Activated T-cell treated with anti-CD3 and anti-CD28 coated beads, Interleukin-2, amount 50 U/mL, for 24 hours (primary cell): ENCODE measurements at regions not wholly inside any gene's neighbourhood (a gene's known extent, or its start where the extent isn't known, plus 50 kb on each side); places are given as distances from the start of the nearest gene placed in this dataset.

Source experiments
- DNase-seq: peaks from one replicate; pipeline ENCODE4 v3.0.0-alpha.2; 2020
- H3K27ac Mint-ChIP-seq: 2 replicates; pipeline ENCODE4 v1.8.0; 2020; ENCODE audit warnings: mild to moderate bottlenecking, mixed read lengths
- H3K27me3 Mint-ChIP-seq: 2 replicates; pipeline ENCODE4 v1.8.0; 2020; ENCODE audit warnings: mixed read lengths
- H3K36me3 Mint-ChIP-seq: 2 replicates; pipeline ENCODE4 v1.8.0; 2020; ENCODE audit warnings: low read depth, mixed read lengths
- H3K4me1 Mint-ChIP-seq: 2 replicates; pipeline ENCODE4 v1.8.0; 2020; ENCODE audit warnings: low read depth, mixed read lengths
- H3K4me3 Mint-ChIP-seq: 2 replicates; pipeline ENCODE4 v1.8.0; 2020; ENCODE audit warnings: mild to moderate bottlenecking, moderate library complexity, mixed read lengths
- H3K9me3 Mint-ChIP-seq: 2 replicates; pipeline ENCODE4 v1.8.0; 2020; ENCODE audit warnings: mixed read lengths

DNA sequence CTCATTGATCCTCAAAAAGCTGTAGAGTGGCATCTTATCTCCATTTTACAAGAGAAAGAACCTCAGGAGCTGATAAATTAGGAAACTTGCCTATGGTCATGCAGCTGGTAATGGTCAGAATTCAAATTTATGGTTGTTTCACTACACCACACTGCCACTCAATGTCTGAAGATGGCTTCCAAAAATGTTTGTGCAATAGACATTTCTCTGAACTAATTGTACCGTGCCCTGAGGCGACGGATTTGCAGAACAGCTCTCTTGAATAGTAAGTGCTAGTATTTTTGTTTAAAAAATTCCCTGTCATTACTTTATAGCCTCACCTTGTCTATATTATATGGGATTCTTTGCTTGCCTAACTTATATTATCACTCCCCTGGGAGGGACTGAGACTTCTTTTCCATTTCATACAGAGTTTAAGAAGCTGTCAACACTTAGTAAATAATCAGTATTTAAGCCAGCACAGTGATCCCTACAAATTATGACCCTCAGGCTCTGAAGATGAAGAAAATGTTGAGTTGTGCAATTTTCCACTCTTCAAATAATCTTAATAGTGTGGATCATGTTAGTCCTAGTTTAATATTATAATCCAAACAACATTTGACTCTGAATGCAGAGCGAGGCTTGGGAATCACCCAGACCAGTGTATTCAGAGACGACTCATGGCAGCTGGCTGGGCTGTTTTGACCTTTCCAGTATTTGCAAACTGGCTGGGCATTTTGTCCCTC, 346.6 kb downstream of the PTEN start:
- no peak overlapping the region for H3K4me3 Mint-ChIP-seq
- no peaks in the 10 kb centered on the region for H3K9me3 Mint-ChIP-seq
- no peak overlapping the region for H3K27ac Mint-ChIP-seq
- no peaks in the 10 kb centered on the region for H3K27me3 Mint-ChIP-seq
- DNase-seq, result no peak
- peaks cover 6% of the 10 kb centered on the region for H3K4me1 Mint-ChIP-seq
- H3K36me3 Mint-ChIP-seq, result no peaks in the 10 kb centered on the region

DNA sequence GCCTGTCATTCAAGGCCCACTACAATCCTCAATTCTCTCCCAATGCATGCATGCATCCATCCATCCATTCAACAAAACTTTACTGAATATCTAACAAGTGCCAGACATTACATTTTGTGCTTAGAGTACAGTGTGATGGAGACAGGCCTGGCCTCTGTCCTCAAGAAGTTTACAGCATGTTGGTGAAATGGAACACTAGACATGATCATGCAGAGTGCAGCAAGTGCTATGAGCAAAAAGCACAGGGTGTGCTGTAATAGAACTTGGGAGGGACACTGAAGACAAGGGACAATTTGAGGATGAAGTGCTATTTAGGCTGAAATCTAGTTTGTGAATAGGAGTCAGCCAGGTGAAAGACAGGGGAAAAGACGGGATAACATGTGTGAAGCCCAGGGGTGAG, 347.8 kb downstream of the PTEN start:
- Mint-ChIP-seq H3K4me1 (peaks cover 6% of the 10 kb centered on the region), H3K36me3 (no peaks in the 10 kb centered on the region), H3K9me3 (no peaks in the 10 kb centered on the region), H3K27me3 (no peaks in the 10 kb centered on the region), H3K27ac (no peak overlapping the region), H3K4me3 (no peak overlapping the region)
- no peak for DNase-seq

DNA sequence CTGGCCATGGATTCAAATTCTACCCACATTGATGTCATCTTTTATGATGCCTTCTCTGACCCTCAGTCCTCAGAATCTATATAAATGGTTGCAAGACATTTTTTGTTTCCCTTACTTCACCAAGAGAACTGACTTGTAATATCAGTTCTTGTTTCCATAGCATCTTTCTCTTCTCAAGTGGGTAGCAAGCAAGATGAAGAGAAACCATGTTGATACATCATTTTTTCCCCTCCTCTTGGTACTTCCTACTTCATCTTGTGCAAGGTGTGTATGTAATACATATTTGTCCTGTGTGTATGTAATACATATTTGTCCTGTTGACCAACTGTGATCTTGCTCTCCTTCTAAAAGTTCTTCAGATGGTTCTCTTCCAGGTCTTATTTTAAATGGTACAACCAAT, 348.6 kb downstream of the PTEN start:
- H3K4me3 Mint-ChIP-seq, result no peak overlapping the region
- no peaks in the 10 kb centered on the region for H3K9me3 Mint-ChIP-seq
- no peaks in the 10 kb centered on the region for H3K36me3 Mint-ChIP-seq
- DNase-seq, result no peak
- H3K27me3 Mint-ChIP-seq, result no peaks in the 10 kb centered on the region
- peaks cover 6% of the 10 kb centered on the region for H3K4me1 Mint-ChIP-seq
- H3K27ac Mint-ChIP-seq, result no peak overlapping the region

DNA sequence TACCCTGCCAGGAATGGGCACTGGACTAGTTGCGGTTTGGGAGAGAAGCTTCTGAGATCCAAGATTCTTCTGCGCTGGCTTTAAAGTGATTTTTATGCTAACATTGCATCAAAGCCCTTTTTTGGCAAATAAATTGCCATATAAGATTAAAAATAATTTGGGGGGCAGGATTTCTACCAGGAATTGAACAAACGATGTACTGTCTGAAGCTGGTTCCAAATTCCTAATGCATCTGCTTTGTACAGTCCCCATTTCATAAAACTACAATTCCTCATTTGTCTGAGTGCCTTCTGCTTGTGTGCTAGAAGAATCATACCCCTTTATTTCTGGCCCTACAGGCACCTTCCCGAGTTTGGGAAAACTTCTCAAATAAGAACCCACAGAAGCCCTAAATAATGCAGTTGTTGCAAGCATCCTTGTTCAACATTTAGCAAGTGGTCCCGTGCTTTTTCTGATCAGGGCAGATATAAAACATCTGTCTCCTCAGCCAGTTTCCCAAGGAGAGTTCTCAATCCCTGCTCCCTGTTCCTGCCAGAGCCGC, 349.7 kb downstream of the PTEN start:
- Mint-ChIP-seq H3K4me3 (no peak overlapping the region), H3K27me3 (no peaks in the 10 kb centered on the region), H3K9me3 (no peaks in the 10 kb centered on the region), H3K27ac (no peak overlapping the region), H3K36me3 (no peaks in the 10 kb centered on the region), H3K4me1 (peaks cover 6% of the 10 kb centered on the region)
- no peak for DNase-seq

DNA sequence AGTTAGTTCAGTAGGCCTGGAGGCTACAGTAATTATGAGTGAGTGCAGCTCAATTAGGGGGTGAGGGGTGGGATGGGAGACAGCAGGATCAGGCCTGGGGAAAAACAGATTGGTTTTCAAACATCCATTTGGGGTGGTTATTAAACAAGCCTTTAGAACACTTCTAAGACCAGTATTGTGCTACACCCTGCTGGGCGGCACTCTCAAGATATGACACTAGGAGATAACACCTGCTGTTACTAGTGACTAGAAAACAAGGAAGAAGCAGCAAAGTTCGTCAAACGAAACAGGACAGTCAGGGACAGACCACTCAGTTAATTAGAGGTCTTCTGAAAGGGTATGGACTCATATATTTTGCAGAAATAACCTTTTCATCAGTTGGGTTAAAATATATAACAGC, 353.6 kb downstream of the PTEN start:
- H3K27me3 Mint-ChIP-seq, result no peaks in the 10 kb centered on the region

DNA sequence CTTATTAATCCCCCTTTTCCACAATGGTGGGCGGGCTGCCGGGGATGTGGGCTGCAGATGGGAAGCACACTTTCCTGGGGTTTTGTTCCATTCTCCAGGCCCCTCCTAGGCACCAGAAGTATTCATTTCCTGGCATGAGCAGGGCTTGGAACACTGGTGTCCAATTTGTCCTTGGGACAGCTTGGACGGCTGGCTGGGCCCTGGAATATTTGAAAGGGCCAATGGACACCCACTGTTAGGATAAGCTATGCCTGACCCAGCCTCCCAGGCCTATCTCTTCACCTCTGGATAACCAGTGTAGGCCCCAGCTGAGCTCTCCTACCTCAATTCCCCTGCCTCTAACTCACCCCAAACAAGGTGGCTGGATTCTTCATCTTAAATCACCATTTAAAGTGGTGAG, 354.9 kb downstream of the PTEN start:
- no peak overlapping the region for H3K4me3 Mint-ChIP-seq
- no peaks in the 10 kb centered on the region for H3K36me3 Mint-ChIP-seq
- H3K4me1 Mint-ChIP-seq, result no peaks in the 10 kb centered on the region
- H3K27me3 Mint-ChIP-seq, result no peaks in the 10 kb centered on the region
- H3K9me3 Mint-ChIP-seq, result no peaks in the 10 kb centered on the region
- no peak for DNase-seq
- H3K27ac Mint-ChIP-seq, result no peak overlapping the region

More for the DNA sequence above, 353.6 kb downstream of the PTEN start:
- Mint-ChIP-seq H3K27ac (no peak overlapping the region), H3K4me1 (peaks cover 3% of the 10 kb centered on the region), H3K4me3 (no peak overlapping the region), H3K36me3 (no peaks in the 10 kb centered on the region), H3K9me3 (no peaks in the 10 kb centered on the region)
- no peak for DNase-seq

DNA sequence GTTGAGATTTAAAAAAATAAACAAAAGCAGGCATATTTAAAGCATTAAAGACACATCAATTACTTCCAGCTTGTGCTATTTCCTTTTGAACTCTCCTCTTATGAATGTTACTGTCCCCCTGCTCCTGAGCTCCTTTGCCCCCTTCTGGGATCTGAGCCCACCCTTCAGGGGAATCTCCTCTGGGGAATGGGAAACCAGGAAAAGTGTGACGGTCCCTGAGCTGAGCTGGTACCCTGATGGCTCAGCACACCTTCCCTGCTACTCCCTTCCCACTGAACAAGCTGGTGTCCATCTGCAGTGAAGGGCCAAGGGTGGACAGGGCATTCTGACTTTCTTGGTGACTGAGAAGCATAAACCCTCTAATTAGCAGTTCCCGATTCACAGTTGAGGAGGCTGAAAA, 356.3 kb downstream of the PTEN start:
- Mint-ChIP-seq H3K4me1 (no peaks in the 10 kb centered on the region), H3K4me3 (no peak overlapping the region), H3K27ac (no peak overlapping the region), H3K36me3 (no peaks in the 10 kb centered on the region), H3K27me3 (no peaks in the 10 kb centered on the region), H3K9me3 (no peaks in the 10 kb centered on the region)
- DNase-seq, result no peak

DNA sequence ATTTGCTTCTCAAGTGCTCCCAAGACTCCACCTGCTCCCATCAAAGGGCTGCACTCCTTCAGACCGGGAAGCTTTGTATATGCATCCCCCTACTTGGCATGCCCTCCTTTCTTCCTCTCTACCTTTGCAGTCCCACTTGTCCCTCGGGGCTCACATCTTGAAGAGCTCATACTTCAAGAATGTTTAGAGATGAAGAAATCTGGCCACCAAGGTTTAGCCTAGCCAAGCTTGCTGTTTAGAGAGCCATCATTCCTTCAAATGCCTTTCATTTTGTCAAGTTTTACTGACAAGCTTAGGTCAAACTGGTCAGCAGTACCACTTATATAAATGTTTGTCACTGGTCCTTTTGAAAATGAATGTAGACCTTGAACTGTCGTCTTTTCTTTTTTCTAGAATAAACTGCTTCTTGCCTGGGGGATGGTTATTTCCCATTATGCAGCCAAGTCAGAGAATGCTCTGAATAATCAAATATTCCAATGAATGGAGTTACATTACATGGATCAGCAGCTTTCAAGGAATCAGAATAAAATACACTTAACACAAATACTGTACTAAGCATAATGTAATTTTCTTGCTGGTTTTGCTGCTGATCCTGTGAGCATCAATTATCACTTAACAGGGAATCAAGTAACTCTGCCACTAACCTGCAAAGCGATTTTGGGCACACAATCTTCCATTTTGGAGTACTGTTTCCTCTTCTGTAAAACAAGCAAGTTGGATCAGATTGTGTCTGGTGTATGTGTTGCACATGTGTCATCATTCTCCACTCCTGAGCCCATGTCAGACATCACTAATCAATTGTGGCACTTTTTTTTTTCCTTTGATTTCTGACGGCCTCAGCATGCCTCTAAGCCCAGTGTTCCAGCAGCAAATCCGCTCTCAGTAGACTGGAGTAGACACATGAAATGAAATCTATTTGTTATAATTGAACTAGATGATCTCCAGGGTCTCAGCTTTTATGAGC, 357.9 kb downstream of the PTEN start:
- H3K27ac Mint-ChIP-seq, result no peak overlapping the region
- no peaks in the 10 kb centered on the region for H3K27me3 Mint-ChIP-seq
- no peaks in the 10 kb centered on the region for H3K9me3 Mint-ChIP-seq
- no peak overlapping the region for H3K4me3 Mint-ChIP-seq
- no peak for DNase-seq
- no peaks in the 10 kb centered on the region for H3K4me1 Mint-ChIP-seq
- H3K36me3 Mint-ChIP-seq, result no peaks in the 10 kb centered on the region

DNA sequence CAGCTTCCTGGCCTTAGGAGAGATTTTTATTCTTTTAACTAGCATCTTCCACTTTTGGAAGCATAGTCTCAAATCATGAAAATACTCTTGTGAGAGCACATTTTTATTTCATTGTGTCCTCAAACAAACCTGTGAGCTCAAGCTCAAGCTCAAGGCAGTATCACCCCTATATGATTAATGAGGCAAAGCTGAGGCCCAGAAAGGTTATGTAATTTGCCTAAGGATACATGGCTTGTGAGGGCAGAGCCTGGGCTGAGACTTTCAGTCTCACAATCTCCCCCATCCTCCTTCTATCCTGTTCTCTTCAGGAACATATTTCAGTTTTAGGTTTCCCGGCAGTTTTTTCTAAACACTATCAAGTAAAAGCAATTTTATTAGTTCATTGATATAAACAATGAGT, 359.5 kb downstream of the PTEN start:
- Mint-ChIP-seq H3K9me3 (no peaks in the 10 kb centered on the region), H3K4me1 (no peaks in the 10 kb centered on the region), H3K27ac (no peak overlapping the region), H3K36me3 (no peaks in the 10 kb centered on the region), H3K27me3 (no peaks in the 10 kb centered on the region), H3K4me3 (no peak overlapping the region)
- DNase-seq, result no peak
